NCI-H1417 treated with DMSO at 0.1 percent for 48 hours (cell line): ENCODE measurements at regions not wholly inside any gene's neighbourhood (a gene's known extent, or its start where the extent isn't known, plus 50 kb on each side); places are given as distances from the start of the nearest gene placed in this dataset.
"Not testable (repeated sequence)": the region's sequence is repeated elsewhere in the genome, so short reads cannot be mapped to it uniquely, and the experiment has no call there.

ENCODE experiments used
- DNase-seq: peaks from one replicate; lab custom pipeline; 2025; lab: John Stamatoyannopoulos, UW

DNA sequence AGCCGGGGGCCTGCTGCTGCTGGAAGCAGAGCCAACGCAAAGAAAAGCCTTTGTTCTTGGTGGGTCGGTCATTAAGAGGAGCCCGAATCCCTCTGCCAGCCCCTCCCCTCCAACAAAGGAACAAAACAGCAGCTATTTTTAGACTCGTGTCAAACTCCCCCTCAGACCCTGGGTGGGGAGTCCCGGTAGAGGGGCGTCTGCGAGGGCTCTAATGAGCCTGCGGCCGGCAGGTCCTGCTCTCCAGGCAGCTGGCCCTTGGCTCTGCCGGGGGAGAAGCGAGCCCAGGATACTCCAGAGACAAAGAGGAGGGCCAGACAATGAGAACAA, 114.0 kb downstream of the LHX2 start:
- no peak for DNase-seq

DNA sequence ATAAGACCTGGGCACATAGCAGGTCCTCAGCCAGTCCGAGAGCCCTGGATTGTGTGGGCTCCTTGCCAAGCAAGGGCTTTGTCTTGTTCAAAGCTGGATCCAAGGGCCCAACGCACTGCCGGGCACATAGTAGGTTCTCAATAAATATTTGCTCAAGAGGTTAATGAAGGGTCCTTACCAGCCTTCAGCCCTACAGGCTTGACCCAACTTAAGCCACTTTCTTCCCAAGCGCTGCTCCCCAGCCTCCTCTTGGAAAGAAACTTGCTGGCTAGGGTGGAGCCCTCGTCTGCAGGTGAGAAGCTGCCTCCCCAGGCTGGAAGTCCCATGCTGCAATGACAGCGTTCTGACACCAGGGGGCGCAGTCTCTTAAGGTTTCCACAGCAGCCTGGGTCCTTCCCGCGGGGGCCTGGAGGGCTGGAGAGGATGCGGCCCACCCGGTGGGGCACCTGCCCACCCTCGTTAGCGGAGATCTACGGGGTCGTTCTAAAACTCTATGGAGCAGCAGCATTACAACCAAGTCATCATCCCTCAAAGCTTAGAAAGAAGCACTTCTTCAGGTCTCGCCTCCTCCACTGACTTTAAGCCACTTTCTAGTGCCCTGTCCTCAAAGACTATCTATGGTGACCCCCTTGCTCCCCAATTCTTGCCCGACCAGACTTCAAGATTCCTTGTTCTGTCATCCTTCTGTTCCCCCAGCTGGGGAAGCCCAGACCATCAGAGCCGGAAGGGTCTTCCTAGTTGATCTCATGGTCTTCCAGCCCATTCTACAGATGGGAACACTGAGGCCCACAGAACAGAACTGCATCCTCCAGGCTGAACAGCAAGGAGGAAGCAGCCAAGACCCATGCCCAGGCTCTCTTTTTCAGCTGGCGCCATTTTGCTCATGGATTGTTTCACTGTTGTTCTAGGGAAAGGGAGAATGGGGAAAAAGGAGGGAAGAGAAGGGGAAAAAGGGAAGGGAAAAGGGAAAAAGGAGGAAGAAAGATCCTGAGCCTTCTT, 115.4 kb downstream of the LHX2 start:
- no peak for DNase-seq

DNA sequence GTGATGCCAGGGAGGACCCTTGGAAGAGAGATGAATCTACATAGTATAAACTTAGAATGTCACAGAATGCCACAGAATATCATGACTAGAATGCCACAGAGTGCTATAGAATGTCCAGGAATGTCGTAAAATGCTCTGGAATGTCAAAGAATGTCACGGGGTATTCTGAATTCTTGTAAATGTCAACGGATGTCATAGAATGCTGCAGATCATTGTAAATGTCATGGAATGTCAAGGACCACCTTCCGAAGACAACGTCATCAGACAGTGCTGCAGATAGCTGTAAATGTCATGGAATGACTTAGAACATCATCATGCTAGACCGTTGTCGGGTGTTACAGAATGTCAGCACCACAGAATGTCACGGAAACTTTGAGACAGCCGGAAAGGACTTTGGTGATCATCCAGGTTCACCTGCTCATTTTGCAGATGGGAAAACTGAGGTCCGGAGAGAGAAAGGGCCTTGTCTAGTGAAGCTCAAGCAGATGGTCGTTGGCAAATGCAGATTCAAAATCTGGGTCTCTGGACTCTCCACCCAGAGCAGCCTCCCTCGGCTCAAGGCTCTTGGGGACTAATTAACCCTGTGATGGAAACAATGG, 117.1 kb downstream of the LHX2 start:
- DNase-seq, result no peak

DNA sequence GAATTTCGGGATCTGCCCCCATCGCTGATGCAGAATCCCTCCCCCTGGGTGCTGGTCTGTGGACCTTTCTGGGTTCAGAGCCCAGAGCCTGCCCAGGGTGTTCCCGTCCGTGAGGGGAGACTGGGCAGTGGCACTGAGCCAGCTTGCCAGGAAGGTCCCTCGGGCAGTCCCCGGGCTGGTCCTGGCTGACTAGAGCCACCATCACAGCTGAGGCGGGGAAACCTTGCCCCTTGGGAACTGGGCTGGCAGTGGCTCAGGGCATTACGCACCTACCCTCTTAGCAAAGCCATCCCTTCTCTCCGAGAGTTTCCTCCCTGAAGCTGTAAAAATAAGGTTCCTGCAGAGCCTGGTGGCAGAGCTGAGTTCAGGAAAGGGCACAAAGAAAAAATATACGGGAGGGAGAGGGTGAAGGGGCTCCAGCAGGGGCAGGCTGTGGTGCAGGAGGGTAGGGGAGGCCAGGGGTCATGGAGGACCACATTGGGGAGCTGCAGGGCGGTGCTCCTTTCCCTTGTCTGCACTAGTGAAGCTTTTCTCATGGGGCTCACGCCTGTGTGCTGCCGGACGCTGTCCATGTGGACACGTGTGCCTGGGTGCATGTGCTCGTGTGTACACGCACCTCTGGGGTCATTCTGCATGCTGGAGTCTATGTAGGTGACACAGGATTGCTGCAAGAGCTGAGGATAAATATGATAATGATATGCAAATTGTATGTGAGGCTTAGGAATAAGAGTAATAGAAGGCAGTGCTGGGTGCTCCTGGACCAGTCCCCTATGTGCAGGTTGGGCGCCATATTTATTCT, 118.9 kb downstream of the LHX2 start:
- DNase-seq, result no peak

DNA sequence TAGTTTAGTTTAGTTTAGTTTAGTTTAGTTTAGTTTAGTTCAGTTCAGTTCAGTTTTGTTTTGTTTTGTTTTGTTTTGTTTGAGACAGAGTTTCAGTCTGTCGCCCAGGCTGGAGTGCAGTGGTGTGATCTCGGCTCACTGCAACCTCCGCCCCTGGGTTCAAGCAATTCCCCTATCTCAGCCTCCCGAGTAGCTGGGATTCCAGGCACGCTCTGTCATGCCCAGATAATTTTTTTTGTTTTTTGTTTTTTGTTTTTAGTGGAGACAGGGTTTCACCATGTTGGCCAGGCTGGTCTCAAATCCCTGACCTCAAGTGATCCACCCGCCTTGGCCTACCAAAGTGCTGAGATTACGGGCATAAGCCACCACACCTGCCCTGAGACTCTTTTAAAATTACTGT, 120.0 kb downstream of the LHX2 start:
- DNase-seq, result not testable (repeated sequence)

DNA sequence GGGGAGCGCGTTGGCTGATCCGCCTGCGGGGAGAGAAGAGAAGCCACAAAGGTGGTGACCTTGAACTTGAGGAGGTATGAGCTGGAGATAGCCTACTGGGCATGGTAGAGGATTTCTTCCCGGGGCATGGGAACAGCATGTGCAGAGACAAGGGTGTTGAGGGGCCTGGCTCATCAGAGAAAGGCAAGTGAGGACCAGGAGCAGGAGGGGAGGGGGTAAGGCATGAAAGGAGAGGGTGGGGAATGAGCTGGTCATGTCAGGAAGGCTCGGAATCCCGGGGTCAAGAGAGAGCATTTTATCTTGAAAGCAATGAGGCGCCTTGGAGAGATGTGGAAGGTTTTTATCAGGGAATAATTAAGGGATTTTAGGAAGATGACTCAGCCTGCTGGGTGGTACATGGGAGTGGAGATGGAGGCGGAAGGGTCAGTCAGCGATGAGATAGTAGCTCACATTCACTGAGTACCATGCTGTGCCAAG, 121.1 kb downstream of the LHX2 start:
- DNase-seq, result no peak

DNA sequence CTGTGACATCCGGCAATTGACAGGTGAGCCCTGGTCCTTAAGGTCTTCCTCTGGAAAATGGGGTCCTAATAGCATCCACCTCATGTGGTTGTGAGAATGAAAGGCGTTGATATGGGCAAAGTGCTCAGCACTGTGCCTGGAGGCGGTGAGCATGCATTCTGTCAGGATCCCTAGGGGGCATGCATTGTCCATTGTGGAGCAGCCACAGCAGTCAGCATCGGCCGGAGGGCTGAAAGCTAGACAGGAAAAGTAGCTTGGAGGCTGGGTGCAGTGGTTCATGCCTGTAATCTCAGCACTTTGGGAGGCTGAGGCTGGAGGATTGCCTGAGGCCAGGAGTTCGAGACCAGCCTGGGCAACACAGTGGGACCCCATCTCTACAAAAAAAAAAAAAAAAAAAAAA, 122.2 kb downstream of the LHX2 start:
- DNase-seq, result no peak

DNA sequence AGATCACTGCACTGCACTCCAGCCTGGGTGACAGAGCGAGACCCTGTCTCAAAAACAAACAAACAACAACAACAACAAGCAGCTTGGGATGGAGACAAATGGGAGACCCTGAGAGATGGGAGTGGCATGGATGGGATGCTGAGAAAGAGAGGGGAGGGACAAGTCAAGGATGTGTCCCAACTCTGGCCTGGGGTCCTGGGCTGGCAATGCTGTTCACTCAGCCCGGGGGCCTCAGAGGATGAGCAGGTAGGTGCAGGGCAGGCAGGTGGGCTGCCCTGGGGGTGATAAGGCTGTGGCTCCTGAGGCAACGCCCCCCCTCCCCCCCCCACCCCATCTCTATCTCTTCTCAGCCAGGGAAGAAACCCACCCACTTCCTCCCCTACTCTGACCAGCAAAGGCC, 123.0 kb downstream of the LHX2 start:
- no peak for DNase-seq

DNA sequence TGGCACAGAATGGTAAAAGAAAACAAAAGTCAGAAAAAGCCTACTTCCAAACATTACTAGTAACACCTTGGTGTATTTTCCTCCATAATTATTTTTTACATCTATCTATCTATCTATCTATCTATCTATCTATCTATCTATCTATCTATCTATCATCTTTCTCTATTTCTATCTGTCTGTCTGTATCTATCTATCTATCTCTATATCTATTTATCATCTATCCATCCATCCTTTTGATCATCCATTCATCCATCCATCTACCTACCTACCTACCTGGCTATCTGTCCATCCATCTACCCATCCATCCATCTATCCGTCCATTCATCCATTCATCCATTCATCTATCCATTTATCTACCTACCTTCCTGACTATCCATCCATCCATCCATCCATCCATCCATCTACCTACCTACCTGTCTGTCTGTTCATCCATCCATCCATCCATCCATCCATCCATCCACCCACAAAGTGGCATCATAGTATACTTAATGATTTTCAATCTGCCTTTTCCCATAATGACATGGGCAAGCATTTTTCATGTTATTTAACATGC, 121.9 kb upstream of the NEK6 start:
- no peak for DNase-seq

DNA sequence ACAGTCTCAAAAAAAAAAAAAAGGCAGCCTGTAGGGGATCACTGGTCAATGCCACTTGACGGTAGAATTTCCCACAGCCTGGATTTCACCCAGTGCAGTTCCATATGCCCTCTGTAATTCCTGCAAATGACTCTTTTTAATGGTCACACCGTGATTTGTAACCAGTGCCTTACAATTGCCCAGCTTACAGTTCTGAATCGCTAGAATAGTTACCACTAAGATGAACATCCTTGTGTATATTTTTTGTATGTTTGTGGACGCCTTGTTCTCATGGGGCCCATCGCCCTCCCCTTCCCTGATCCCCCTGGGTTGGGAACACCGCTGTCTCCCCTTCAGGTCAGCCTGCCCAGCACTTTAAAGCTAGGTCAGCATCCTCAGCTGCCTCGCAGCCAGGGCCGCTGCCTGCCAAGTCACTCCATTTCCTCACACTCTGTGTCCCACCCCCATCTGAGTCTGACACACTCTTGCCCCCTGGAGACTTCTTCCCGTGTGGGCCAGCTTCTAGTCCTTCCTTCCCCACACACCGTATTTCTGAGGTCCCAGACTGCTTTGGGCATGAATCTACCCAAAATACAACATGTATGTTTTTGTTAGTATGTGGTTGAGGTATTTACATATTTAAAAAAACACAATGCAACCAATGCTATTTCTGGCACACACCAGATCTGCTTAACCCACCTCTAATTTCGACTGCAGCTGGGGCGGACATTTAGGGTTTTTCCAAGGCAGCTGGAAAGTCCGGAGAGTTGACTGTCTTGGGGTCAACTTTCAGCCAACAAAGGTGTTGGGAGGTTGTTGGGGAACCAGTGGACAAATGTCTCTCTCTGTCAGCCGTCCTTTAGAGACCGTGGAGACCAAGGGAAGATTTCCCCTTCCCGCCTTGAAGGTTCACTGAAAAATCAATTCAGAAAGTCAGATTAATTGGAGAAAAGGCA, 120.5 kb upstream of the NEK6 start:
- DNase-seq, result no peak

DNA sequence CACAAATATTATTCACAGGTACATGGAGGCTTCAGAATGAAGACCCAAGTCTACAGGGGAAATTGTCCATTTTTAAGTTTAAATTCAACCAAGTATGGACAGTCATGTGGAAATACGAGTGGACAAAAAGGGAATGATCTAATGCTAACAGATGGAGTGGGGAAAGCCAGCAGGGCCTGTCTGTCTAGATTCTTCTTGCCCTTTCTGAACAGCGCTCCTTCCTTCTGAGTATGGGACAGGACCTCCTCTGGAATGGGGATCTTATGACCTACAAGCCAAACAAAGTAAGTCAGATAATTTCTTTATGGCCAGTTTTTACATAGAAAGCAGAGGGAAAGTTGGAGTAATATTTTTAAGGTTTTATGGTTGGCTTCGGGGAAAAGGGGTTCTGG, 119.8 kb upstream of the NEK6 start:
- DNase-seq, result no peak

DNA sequence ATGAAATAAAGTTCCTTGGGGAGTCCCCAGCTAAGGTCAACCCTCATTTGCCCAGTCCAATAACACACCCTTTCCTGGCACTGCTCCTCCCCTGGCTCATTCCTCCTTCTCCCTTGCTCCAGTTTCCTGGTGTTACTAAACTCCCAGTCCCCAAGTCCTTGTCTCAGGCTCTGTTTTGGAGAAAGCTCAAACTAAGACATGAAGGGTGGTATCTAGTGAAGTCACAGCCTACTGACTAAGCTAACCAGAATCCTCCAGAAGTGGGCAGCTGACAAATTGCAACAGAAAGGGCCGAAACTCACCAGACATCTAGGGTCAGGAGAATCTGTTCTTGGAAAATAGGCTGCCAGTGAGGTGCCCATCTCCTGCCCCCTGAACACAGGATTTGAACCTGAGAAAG, 118.7 kb upstream of the NEK6 start:
- DNase-seq, result no peak

DNA sequence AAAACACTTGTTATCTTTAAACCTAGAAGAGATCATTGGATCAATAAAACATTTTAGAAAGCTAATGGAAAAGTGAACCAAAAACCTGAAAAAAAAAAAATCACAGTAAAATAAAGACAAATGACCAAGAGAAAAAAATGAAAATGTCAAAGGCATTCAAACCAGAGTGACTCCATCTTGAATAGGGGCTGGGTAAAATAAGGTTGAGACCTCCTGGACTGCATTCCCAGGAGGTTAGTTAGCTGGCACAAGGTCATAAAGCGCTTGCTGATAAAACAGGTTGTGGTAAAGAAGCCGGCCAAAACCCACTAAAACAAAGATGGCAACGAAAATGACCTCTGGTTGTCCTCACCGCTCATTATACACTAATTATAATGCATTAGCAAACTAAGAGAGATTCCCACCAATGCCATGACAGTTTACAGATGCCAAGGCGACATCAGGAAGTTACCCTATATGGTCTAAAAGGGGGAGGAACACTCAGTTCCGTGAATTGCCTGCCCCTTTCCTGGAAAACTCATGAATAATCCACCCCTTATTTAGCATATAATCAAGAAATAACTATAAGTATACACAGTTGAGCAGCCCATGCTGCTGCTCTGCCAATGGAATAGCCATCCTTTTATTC, 116.7 kb upstream of the NEK6 start:
- no peak for DNase-seq

DNA sequence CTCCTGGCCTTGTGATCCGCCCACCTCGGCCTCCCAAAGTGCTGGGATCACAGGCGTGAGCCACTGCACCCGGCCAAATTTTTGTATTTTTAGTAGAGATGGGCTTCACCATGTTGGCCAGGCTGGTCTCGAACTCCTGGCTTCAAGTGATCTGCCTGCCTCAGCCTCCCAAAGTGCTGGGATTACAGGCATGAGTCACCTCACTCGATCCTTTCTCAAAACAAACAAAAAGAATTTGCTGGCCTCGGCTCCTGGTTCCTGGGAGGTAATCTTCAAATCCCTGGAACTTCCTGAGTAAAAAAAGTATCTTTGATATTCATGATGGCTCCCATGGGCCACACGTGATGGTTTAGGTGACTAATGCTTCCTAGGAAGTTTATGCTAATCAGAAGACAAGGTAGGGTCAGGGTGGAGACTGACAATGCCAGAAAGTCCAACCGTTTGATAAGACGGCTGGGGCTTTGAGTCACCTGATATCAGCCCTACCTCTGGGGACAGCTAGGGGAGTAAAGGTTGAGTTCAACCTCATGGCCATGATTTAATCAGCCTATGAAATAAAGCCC, 113.1 kb upstream of the NEK6 start:
- DNase-seq, result not testable (repeated sequence)

DNA sequence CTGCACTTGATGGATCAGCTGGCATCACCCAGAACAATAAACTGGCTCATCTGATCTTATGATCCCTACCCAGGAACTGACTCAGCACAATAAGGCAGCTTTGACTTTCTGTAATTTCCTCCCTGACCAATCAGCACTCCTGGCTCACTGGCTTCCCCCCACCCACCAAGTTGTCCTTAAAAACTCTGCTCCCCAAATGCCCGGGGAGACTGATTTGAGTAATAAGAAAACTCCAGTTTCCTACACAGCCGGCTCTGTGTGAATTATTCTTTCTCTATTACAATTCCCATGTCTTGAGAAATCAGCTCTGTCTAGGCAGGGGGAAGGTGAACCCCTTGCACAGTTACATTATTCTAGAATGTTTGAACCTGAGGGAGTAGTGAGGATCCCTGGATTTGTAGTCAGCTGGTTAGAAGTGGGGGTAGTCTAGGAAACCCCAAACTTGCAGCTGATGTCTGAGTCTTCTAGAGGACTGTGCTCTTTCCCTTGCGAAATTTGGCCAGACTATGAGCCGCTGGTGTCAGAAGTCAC, 111.7 kb upstream of the NEK6 start:
- no peak for DNase-seq

DNA sequence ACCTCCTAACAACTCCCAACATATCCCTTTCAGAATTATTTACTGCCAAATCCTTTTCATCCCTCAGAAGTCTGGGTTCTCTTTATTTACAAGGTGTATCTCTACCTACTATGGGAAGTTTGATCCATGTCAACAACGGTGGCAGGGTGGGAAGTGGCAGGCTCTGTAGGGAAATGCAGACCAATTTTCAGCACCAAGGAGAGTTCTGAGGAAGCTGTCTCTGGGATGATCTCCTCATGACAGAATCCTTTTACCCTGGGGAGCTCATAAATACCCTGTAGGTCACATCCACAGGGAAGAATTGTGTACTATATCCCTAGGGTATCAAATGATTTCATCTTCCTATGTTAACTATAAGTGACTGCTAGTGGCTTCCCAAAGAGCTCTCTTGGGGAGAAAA, 107.8 kb upstream of the NEK6 start:
- no peak for DNase-seq

DNA sequence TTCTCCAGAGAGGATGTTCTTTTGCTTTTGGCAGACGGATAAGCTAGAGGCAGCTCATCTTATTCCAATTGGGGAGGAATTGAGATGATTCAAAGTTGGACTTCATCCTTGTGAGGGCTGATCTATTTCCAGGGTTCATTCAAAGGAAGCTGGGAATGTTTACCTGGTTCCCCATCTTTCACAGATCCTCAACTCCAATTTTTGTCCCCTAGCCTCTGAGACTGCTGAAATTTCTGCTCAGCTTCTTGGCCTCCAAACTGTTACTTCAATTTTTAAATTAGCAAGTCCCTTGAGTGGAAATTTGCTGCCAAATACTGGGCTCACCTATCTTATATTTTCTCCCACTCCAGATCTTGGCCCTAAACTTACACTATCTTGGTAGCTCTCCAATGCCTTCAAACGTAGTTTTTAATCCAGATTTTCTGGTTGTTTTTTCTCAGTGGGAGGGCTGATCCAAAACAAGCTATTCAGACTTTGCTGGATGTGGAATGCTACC, 93.9 kb upstream of the NEK6 start:
- no peak for DNase-seq

DNA sequence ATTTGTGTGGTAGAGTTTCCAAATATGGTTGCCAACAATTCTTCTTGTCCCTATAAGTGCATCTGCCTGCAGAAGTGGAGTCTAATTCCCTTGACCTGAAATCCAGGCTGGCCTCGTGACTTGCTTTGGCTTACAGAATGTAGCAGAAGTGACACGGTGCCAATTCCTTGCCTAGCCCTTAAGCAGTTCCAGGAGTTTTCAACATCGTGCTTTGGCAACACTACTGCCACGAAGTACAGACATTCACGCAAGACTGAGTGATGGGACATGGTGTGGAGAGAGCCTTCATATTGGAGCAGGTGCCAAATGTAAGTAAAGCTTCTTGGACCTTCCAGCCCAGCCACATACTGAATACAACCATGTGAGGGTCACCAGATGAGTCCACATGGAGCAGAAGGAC, 92.9 kb upstream of the NEK6 start:
- DNase-seq, result no peak

DNA sequence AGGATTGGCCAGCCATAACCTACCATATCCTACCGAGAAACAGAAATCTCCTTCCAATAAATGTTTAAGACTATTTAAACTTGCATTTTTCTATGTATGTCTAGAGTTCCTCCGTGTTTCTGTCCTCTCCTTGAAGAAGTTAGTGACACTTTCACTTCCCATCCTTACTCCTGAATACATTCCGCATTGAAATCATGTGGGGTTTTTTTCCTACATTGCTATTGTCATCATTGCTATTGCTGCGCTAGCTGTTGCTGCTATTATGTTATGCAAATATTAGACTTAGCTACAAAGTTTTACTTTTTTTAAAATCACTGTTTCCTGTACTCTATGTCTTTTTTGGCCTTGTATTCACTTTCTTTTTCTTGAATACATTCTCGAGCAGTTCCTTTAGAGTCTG, 83.3 kb upstream of the NEK6 start:
- no peak for DNase-seq

DNA sequence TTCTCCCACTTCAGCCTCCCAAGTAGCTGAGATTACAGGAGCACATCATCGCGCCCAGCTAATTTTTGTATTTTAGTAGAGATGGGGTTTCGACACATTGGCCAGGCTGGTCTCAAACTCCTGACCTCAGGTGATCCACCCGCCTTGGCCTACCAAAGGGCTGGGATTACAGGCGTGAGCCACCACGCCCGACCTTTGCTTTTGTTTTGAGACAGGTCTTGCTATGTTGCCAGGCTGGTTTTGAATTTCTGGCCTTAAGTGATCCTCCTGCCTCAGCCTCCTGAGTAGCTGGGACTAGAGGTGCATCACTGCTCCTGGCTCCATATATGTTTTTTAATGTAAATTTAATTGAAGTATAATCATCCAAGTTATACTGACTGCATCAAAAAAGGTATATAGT, 80.2 kb upstream of the NEK6 start:
- DNase-seq, result not testable (repeated sequence)
